ENCODE measurements at regions not wholly inside any gene's neighbourhood (a gene's known extent, or its start where the extent isn't known, plus 50 kb on each side); places are given as distances from the start of the nearest gene placed in this dataset.

DNA sequence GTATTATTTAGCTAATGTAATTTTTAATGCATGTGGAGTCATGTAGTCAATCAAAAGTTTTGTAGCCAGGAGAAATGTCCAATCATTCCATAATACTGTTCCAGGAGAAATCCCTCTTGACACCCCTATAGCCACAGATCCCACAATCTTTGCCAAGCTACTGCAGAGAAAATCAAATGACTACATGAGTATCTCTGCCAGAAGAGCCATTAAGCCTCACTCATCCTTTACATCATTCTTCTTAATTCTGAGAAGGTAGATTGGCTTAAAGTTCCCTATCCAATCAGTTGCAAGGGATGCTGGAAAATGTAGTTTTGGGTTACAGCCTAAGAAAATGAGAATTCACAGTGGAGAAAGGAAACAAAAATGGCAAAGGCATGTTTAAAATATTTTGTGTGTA, 502.1 kb downstream of the ZBBX start:
- TF ChIP-seq, protein P1, sequence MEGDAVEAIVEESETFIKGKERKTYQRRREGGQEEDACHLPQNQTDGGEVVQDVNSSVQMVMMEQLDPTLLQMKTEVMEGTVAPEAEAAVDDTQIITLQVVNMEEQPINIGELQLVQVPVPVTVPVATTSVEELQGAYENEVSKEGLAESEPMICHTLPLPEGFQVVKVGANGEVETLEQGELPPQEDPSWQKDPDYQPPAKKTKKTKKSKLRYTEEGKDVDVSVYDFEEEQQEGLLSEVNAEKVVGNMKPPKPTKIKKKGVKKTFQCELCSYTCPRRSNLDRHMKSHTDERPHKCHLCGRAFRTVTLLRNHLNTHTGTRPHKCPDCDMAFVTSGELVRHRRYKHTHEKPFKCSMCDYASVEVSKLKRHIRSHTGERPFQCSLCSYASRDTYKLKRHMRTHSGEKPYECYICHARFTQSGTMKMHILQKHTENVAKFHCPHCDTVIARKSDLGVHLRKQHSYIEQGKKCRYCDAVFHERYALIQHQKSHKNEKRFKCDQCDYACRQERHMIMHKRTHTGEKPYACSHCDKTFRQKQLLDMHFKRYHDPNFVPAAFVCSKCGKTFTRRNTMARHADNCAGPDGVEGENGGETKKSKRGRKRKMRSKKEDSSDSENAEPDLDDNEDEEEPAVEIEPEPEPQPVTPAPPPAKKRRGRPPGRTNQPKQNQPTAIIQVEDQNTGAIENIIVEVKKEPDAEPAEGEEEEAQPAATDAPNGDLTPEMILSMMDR (IDR thresholded peaks at IDR 0.05) = no peak
- TF ChIP-seq EZH2 (IDR thresholded peaks at IDR 0.05; ENCODE audit: borderline replicate concordance, insufficient read depth, low read depth, low read length, poor library complexity, severe bottlenecking) = no peak
